Kidney epithelial cell (primary cell): ENCODE measurements at regions not wholly inside any gene's neighbourhood (a gene's known extent, or its start where the extent isn't known, plus 50 kb on each side); places are given as distances from the start of the nearest gene placed in this dataset.

Source experiments
- DNase-seq: peaks from one replicate; pipeline ENCODE4 v3.0.0-alpha.2; 2010; ENCODE audit warnings: low read depth
- H3K27me3 ChIP-seq: 2 replicates; pipeline ENCODE4 v1.6.0; 2011; ENCODE audit warnings: low read length; ENCODE audit not compliant: control insufficient read depth, insufficient read depth
- H3K36me3 ChIP-seq: 2 replicates; pipeline ENCODE4 v1.5.1; 2011; ENCODE audit warnings: low read length; ENCODE audit not compliant: control insufficient read depth, insufficient read depth
- H3K4me3 ChIP-seq: 2 replicates; pipeline ENCODE4 v1.5.1; 2011; ENCODE audit warnings: low read depth, mild to moderate bottlenecking, control low read depth, low read length
- CTCF ChIP-seq: IDR thresholded peaks from 2 replicates; pipeline ENCODE4 v1.5.1; 2011; ENCODE audit warnings: mild to moderate bottlenecking, moderate library complexity, low read length, control low read depth, inconsistent platforms; ENCODE audit not compliant: insufficient read depth, poor library complexity, severe bottlenecking

- DNase-seq, result no peak
- Histone ChIP-seq H3K27me3 (no peaks in the 10 kb centered on the region), H3K4me3 (no peak overlapping the region), H3K36me3 (no peaks in the 10 kb centered on the region)
- no peak for TF ChIP-seq CTCF
Measured at GRCh38 chr1:118773656-118774055, 214.5 kb downstream of the TBX15 start.

GRCh38 chr1:118767971-118768370 lies 220.2 kb downstream of the TBX15 start:
- Histone ChIP-seq H3K4me3 (no peak overlapping the region), H3K36me3 (no peaks in the 10 kb centered on the region), H3K27me3 (no peaks in the 10 kb centered on the region)
- TF ChIP-seq CTCF, result no peak
- DNase-seq, result no peak

GRCh38 chr1:118753976-118754375 lies 234.2 kb downstream of the TBX15 start:
- no peak for TF ChIP-seq CTCF

GRCh38 chr1:118751166-118751565 lies 237.0 kb downstream of the TBX15 start:
- no peak for TF ChIP-seq CTCF
- H3K4me3 ChIP-seq, result no peak overlapping the region
- no peaks in the 10 kb centered on the region for H3K36me3 ChIP-seq
- no peaks in the 10 kb centered on the region for H3K27me3 ChIP-seq
- no peak for DNase-seq

More at GRCh38 chr1:118753976-118754375, 234.2 kb downstream of the TBX15 start:
- no peak for DNase-seq
- H3K4me3 ChIP-seq, result no peak overlapping the region
- no peaks in the 10 kb centered on the region for H3K36me3 ChIP-seq
- no peaks in the 10 kb centered on the region for H3K27me3 ChIP-seq

- H3K36me3 ChIP-seq, result no peaks in the 10 kb centered on the region
- no peaks in the 10 kb centered on the region for H3K27me3 ChIP-seq
- TF ChIP-seq CTCF, result no peak
- H3K4me3 ChIP-seq, result no peak overlapping the region
- no peak for DNase-seq
Measured at GRCh38 chr1:118744420-118744819, 243.7 kb downstream of the TBX15 start.

- Histone ChIP-seq H3K4me3 (no peak overlapping the region), H3K27me3 (no peaks in the 10 kb centered on the region), H3K36me3 (no peaks in the 10 kb centered on the region)
- TF ChIP-seq CTCF, result no peak
- no peak for DNase-seq
Measured at GRCh38 chr1:118739501-118739900, 248.6 kb downstream of the TBX15 start.
